Activated T-cell treated with anti-CD3 and anti-CD28 coated beads for 4 hours (primary cell): ENCODE measurements at regions not wholly inside any gene's neighbourhood (a gene's known extent, or its start where the extent isn't known, plus 50 kb on each side); places are given as distances from the start of the nearest gene placed in this dataset.
"Not testable (repeated sequence)": the region's sequence is repeated elsewhere in the genome, so short reads cannot be mapped to it uniquely, and the experiment has no call there.

Experiments used
- DNase-seq: peaks from one replicate; pipeline ENCODE4 v3.0.0-alpha.2; 2020

GRCh38 chr5:34096033-34096432 lies 53.0 kb upstream of the C1QTNF3 start:
- not testable (repeated sequence) for DNase-seq

GRCh38 chr5:34099891-34100290 lies 56.9 kb upstream of the C1QTNF3 start:
- DNase-seq: not testable (repeated sequence)

- DNase-seq: not testable (repeated sequence)
These were observed 58.6 kb upstream of the C1QTNF3 start for GRCh38 chr5:34101567-34101966.

- not testable (repeated sequence) for DNase-seq
These were observed 65.9 kb upstream of the C1QTNF3 start for GRCh38 chr5:34108897-34109296.

- not testable (repeated sequence) for DNase-seq
These were observed 81.3 kb upstream of the C1QTNF3 start for GRCh38 chr5:34124280-34124679.

- DNase-seq: not testable (repeated sequence)
These were observed 82.3 kb upstream of the C1QTNF3 start for GRCh38 chr5:34125354-34125753.

- DNase-seq: not testable (repeated sequence)
These were observed 83.7 kb upstream of the C1QTNF3 start for GRCh38 chr5:34126741-34127140.

- not testable (repeated sequence) for DNase-seq
These were observed 84.8 kb upstream of the C1QTNF3 start for GRCh38 chr5:34127818-34128217.

GRCh38 chr5:34128890-34129289 lies 85.9 kb upstream of the C1QTNF3 start:
- DNase-seq: not testable (repeated sequence)

- not testable (repeated sequence) for DNase-seq
These were observed 112.0 kb upstream of the C1QTNF3 start for GRCh38 chr5:34154988-34155387.

GRCh38 chr5:34156703-34157414 lies 113.8 kb upstream of the C1QTNF3 start:
- not testable (repeated sequence) for DNase-seq

- DNase-seq: not testable (repeated sequence)
These were observed 117.9 kb upstream of the C1QTNF3 start for GRCh38 chr5:34160904-34161303.

- DNase-seq: not testable (repeated sequence)
These were observed 128.4 kb upstream of the C1QTNF3 start for GRCh38 chr5:34171398-34171797.

- not testable (repeated sequence) for DNase-seq
These were observed 136.6 kb upstream of the C1QTNF3 start for GRCh38 chr5:34179453-34180190.

- DNase-seq: not testable (repeated sequence)
These were observed 137.2 kb upstream of the C1QTNF3 start for GRCh38 chr5:34180225-34180624.

- not testable (repeated sequence) for DNase-seq
These were observed 138.1 kb upstream of the C1QTNF3 start for GRCh38 chr5:34180940-34181614.

- not testable (repeated sequence) for DNase-seq
These were observed 142.0 kb upstream of the C1QTNF3 start for GRCh38 chr5:34185005-34185404.

- not testable (repeated sequence) for DNase-seq
These were observed 142.6 kb upstream of the C1QTNF3 start for GRCh38 chr5:34185572-34185971.

- not testable (repeated sequence) for DNase-seq
These were observed 143.1 kb upstream of the C1QTNF3 start for GRCh38 chr5:34186108-34186507.

- DNase-seq: not testable (repeated sequence)
These were observed 143.9 kb upstream of the C1QTNF3 start for GRCh38 chr5:34186865-34187264.

GRCh38 chr5:34187441-34187840 lies 144.4 kb upstream of the C1QTNF3 start:
- not testable (repeated sequence) for DNase-seq

- not testable (repeated sequence) for DNase-seq
These were observed 145.2 kb upstream of the C1QTNF3 start for GRCh38 chr5:34188001-34188822.
